Glomerular endothelial cell (primary cell): ENCODE measurements at regions not wholly inside any gene's neighbourhood (a gene's known extent, or its start where the extent isn't known, plus 50 kb on each side); places are given as distances from the start of the nearest gene placed in this dataset.
"Not testable (repeated sequence)": the region's sequence is repeated elsewhere in the genome, so short reads cannot be mapped to it uniquely, and the experiment has no call there.

Experiments used
- DNase-seq: peaks from one replicate; pipeline ENCODE4 v3.0.0-alpha.2; 2011; ENCODE audit warnings: low read depth, low spot score; ENCODE audit errors: extremely low read depth

- DNase-seq: no peak
These were observed 111.5 kb upstream of the KITLG start for GRCh38 chr12:88691811-88692210.

GRCh38 chr12:88684610-88685009 lies 104.3 kb upstream of the KITLG start:
- DNase-seq: no peak

- DNase-seq: no peak
These were observed 103.9 kb upstream of the KITLG start for GRCh38 chr12:88684170-88684569.

DNA sequence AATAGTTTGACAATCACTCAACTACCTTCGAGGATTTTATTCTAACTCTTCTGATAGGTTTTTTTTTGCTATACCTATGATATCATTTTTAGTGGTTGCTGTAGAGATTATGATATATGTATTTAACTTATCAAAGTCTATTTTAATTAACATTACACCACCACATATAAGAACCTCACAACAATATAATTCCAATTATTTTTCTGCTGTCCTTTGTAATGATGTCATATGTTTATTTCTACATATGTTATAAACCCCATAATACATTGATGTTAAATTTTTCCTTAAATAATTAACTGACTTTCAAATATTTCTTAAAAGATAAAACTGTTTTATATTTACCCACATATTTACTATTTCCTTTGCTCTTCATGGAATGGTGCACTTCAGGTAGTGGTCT lies 103.4 kb upstream of the KITLG start:
- DNase-seq: no peak

DNA sequence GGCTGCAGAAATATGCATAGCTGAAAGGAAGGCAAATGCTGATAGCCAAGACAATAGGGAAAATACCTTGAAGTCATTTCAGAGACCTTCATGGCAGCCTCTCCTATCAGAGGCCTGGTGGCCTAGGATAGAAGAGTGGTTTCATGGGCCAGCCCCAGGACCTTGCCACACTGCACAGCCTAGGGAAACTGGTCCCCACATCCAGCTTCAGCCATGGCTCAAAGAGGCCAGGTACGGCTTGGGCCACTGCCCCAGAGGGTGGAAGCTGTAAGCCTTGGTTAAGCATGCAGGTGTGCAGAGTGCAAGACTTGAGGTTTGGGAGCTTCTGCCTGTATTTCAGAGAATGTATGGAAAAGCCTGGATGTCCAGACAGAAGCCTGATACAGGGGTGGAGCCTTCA lies 101.0 kb upstream of the KITLG start:
- no peak for DNase-seq

DNA sequence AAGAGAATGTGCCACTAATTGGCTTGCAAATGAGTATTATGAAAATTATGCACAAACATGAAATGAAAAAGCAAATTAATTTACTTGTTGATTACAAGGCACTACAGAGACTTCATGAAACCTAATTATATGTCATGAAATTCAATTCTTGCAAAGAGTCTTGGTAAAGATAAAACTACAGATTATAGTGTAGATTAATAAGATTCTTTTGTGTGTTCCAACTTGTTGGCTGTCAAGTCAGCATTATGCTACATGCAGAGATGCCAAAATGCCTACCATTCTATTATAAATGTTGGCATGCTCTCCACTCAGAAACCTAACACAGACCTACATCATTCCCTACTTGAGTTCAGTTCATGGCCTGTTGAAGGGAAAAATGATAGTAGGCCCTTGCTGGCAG lies 97.2 kb upstream of the KITLG start:
- no peak for DNase-seq

GRCh38 chr12:88667615-88668014 lies 87.3 kb upstream of the KITLG start:
- not testable (repeated sequence) for DNase-seq

GRCh38 chr12:88665071-88665470 lies 84.8 kb upstream of the KITLG start:
- no peak for DNase-seq

DNA sequence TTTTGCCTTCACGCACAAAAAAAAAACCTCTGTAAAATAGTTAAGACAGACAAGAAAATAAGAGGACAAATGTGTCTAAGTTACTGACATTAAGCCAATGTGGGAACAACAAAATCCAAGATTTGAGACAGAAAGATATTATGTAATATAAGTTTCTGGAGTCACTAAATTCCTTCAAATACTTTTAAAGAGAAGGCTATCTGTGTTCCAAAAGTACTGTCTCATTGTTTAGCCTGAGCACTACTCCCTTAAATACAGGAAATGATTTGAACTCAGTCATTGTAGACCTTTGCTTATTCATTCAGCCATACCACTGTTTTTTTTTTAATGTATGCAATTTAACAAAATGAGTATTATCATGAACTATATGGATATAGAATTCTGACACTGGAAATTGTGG lies 82.7 kb upstream of the KITLG start:
- DNase-seq: no peak

DNA sequence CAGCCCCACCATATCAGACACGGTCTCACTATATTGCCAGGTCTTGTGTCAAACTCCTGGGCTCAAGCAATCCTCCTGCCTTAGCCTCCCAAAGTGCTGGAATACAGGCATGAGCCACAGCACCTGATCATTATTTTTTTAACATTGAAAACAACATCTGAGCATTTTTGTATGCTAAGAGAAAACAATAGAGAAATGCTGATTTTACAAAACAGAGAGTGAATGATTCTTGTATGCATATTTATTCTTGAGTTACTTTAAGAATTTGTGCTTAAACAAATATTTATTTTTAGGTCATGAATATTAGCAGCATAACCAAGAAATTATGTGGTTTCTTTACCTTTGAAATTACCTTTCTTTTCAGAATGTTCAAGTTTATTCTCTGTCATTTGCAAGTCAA lies 81.8 kb upstream of the KITLG start:
- DNase-seq: no peak

DNA sequence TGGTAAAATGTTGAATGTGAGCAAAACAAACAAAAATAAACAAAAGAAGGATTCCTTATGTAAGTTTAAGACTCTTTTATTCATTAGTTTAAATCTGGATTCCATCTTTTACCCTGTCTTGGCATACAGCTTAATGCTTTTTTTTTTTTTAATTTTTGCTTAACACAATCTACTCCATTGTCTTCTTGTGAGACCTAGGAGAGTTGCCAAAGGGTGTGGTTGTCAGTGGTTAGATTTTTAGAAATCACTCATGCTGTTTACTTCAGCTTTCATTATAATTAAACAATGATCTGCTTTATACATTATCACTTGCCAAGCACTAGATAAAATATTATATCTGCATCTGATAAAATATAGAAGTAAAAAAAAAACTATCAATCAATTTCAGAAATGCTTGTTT lies 77.7 kb upstream of the KITLG start:
- no peak for DNase-seq

- DNase-seq: no peak
These were observed 70.4 kb upstream of the KITLG start for GRCh38 chr12:88650715-88651114.

DNA sequence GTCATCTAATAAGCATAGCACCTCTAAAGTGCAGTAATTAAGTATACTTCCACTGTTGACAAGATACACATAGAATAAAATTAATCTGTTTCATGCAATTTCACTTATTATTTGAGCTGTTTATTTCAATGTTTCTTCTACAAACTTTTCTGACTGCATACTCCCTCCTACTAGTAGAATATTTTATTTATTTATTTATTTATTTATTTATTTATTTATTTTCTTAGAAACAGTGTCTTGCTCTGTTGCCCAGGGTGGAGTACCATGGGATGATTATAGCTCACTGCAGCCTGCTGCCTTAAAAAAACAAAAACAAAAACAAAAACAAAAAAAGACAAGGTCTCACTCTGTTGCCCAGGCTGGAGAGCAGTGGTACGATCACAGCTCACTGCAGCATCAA lies 68.4 kb upstream of the KITLG start:
- no peak for DNase-seq

DNA sequence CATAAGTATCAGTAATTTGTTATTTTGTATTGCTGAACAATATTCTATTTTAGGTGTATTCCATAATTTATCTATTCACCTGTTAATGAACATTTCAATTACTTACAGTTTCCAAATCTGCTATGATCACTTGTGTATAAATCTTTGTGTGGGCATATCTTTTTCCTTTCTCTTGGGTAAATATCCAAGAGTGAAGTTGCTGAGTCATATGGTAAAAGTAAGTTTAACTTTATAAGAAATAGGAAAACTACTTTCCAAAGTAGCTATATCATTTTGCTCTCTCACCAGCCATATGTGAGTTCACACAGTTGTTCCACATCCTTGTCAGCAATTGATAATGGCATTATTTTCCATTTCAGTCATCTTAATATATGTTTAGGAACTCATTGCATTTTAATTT lies 66.6 kb upstream of the KITLG start:
- no peak for DNase-seq

DNA sequence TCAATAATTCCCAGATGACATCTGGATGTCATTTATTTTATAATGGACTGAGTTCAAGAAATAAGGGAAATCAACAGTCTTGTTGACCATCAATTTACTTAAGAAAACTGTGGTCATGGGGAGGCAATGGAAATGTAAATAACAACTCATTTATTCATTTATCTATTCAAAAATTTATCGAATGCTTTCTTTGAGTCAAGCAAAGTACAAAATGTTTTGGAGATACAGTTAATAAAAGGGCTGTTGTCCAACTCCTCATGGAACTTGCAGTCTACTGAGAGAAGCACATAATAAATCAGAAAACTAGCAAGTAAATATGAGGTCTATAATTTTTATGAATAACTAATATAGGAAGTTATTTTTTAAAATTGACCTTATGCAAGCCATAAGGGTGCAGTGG lies 65.5 kb upstream of the KITLG start:
- DNase-seq: no peak

- no peak for DNase-seq
These were observed 64.9 kb upstream of the KITLG start for GRCh38 chr12:88644946-88645702.

DNA sequence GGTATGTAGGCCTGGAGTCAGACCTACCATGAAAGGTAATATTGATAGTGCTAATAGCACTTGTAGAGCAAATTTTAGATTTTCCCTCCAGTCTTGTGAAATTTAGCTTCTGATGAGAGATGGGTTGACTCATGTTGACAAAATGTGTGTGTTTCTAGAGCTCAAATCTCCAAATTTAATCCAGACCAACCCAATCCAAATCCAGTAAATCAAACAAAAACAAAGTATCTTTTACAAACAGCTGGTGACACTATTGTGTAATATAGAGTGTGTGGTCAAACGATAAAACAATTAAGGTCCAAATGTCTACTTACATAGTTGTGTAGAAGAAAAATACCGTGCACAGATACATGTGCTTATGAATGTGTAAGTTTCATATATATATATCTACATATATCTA lies 63.4 kb upstream of the KITLG start:
- no peak for DNase-seq

- no peak for DNase-seq
These were observed 62.6 kb upstream of the KITLG start for GRCh38 chr12:88642675-88643431.

DNA sequence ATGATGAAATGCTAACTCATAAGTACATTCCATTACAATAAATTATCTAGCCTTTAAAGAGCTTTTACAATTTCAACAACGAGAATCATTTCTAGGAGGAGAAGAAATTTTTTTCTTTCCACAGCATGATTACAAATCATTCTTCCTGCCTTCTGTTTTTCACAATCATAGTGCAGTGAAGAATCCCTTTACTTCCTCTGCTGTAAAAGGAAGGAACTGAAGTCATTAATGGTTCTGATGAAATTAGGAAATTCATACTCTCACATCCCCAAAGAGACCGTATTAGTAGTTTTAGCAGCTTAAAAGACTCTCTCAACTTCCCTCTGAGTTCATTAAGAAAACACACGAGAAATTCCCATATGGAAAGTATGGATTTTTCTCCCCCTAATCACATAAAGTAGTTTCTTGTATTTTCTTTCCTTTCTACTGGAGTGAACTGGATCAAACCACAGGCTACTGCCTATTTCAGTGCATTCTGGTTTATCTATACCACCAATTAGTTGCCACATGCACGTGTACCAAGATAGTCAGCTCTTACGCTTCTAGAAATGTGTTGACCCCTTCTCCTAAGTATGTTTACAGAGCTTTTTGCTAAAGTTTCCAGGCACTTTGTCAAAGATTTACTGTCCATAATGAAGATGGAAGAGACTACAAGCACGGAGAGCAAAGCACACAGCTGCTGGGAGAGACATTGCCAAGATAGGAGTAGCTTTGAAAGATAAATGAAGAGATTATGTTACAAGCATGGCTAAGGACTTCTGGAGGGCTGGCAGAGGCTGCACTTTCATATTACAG lies 58.9 kb upstream of the KITLG start:
- no peak for DNase-seq

DNA sequence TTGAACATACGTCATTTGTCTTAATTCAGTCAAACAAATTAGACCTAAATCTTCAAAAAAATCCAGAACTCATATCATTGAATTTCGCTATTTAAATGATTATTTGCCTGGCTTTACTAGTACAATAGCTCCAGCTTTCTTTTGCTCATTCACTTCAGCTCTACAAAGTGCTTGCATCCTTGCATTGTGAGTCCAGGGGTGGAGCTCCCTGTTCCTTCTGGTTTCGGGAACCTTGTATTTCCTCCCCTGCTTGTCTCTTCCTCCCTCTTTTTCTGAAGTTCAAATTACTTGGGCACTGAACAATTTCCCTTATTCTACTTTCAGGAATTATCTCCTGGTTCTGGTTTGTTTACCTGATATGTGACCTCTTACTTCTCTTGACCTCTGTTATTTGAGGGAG lies 58.1 kb upstream of the KITLG start:
- DNase-seq: no peak

- no peak for DNase-seq
These were observed 53.7 kb upstream of the KITLG start for GRCh38 chr12:88634008-88634407.

GRCh38 chr12:88633312-88633711 lies 53.0 kb upstream of the KITLG start:
- DNase-seq: no peak
